GM04503 (cell line): ENCODE measurements at regions not wholly inside any gene's neighbourhood (a gene's known extent, or its start where the extent isn't known, plus 50 kb on each side); places are given as distances from the start of the nearest gene placed in this dataset.
"Not testable (repeated sequence)": the region's sequence is repeated elsewhere in the genome, so short reads cannot be mapped to it uniquely, and the experiment has no call there.

ENCODE experiments used
- DNase-seq: peaks from one replicate; pipeline ENCODE4 v3.0.0-alpha.2; 2012; ENCODE audit warnings: low read depth

DNA sequence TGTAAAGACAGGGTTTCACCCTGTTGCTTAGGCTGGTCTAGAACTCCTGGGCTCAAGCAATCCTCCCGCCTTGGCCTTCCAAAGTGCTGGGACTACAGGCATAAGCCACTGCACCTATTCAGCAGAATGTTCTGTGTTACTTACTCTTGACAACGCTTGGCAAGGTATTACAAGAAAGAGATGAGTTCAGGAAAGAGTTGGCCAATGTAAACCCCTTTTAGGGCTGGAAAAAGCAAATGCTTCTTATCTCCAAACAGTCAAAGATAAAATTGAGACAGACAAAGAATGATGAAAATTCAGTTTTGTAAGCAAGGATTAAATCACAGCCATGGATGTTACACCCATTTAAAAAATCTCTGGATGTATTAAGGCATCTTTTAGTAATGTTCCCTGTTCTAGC is 114.0 kb upstream of the PODXL start:
- no peak for DNase-seq

- no peak for DNase-seq
Measured at GRCh38 chr7:131667699-131668098, 111.3 kb upstream of the PODXL start.

GRCh38 chr7:131665021-131665420 is 108.6 kb upstream of the PODXL start:
- DNase-seq, result no peak

DNA sequence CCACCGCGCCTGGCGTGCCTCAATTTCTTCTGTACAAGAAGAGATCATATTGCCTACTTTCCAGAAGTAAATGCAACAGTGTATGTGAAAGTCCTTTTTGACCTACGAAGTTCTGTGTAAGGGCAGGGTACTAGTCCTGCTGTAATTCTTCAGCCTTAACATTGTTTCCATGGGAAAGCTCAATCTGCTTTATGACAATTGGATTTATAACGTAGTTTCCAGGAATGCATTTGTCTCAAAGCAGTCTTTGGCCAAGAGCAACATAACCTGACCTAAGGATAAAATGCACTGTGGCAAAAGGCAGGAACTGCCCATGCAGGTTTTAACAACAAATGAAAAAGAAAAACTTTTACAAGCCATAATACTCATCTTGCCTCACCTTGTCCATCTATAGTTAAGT is 108.1 kb upstream of the PODXL start:
- DNase-seq, result no peak

GRCh38 chr7:131662301-131662873 is 106.0 kb upstream of the PODXL start:
- DNase-seq, result not testable (repeated sequence)

GRCh38 chr7:131657881-131658280 is 101.5 kb upstream of the PODXL start:
- no peak for DNase-seq

GRCh38 chr7:131656980-131657723 is 100.7 kb upstream of the PODXL start:
- no peak for DNase-seq

- no peak for DNase-seq
Measured at GRCh38 chr7:131655866-131656265, 99.4 kb upstream of the PODXL start.

- DNase-seq, result no peak
Measured at GRCh38 chr7:131655447-131655846, 99.0 kb upstream of the PODXL start.

GRCh38 chr7:131654668-131655326 is 98.4 kb upstream of the PODXL start:
- no peak for DNase-seq

- no peak for DNase-seq
Measured at GRCh38 chr7:131654249-131654558, 97.8 kb upstream of the PODXL start.

DNA sequence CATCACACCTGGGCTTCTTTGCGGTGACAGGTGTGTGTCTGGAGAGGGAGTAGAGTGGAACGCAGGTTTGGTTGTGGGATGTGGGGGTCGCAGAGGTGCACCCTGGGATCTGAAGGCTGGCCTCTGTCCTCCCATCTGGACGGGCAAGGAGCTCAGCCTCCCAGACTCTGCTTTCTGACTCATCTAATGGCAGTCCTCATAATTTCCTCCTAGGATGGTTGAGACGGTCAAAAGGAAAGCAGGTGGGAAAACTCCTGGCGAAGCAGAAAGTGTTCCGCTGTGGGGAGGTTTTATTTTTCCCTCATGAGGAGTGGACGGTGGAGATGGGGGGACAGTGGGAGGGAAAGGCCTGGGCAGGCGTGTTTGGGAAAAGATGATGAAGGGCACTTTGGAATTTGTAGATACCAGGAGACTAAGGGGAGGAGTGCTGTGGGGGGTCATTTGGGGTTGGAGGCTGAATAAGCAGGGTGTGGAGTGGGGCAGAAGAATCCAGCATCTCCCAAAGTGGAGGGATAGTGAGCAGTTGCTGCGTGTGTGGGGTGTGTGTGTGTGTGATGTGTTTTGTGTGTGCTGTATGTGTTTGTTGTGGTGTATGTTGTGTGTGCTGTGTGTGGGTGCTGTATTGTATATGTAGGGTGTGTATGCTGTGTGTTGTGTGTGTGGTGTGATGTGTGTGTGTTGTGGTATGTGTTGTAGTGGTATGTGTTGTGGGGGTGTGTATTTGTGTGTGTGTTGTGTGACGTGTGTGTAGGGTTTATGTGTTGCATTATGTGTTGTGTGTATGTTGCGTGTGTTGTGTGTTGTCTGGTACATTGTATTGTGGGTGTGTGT is 97.2 kb upstream of the PODXL start:
- no peak for DNase-seq

GRCh38 chr7:131652934-131653333 is 96.5 kb upstream of the PODXL start:
- no peak for DNase-seq

DNA sequence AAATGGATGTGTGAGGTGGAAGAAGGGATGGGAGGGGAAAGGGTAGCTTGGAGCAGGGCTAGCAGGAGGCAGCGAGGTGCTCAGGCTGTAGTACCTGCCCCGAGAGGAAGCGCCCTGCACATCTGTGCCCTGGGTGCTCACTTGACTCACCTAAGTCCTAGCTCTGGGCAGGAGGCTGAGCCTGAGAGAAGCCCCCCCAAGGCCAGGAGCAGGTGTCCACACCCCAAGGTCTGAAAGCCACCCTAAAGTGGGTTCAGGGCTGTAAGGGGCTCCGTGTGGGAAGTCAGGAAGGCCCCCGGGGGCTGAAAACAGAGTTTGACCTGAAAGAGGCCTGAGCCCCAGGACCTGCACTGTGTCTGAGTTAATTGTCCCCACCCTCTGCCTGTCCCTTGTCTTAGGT is 95.8 kb upstream of the PODXL start:
- no peak for DNase-seq

GRCh38 chr7:131649879-131650278 is 93.5 kb upstream of the PODXL start:
- no peak for DNase-seq

GRCh38 chr7:131649003-131649541 is 92.6 kb upstream of the PODXL start:
- DNase-seq, result no peak

DNA sequence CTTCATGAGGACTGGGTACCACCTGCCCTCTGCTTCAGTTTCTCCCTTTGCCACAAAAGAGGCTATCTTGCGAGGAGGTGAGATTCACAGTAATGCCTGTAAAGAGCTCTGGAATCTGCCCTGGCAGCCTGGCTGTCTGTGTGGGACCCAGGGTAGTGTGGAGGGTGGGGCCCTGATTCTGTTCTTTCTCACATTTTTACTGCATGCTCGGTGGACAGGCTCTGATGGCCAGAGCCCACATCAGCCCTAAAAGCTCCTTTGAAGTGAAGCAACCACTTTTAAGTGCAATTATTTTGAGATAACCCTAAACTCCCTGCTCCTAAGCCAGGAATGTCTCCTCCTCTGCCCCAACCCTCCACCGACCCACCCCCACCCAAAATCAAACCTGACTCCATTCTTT is 92.1 kb upstream of the PODXL start:
- DNase-seq, result no peak

GRCh38 chr7:131646203-131646602 is 89.8 kb upstream of the PODXL start:
- DNase-seq, result no peak

DNA sequence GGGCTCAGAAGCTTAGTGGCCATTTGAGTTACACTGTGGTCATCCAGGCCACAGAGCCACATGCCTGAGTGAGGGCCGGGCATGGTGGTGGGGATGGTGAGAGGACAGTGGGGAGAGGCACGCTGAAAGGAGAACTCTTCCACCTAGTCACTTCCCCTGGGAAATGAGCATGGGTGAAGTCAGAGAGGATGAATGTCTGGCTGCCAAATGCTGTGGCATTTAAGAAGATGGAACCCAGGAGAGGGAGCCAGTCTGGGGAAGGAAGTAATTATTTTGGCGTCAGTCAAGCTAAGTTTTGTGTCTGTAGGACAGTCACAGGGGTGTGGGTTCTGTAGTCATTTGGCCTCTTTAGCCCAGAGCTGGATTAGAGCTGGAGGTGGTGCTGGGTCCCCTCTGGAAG is 86.0 kb upstream of the PODXL start:
- DNase-seq, result peak; percentile 62

DNA sequence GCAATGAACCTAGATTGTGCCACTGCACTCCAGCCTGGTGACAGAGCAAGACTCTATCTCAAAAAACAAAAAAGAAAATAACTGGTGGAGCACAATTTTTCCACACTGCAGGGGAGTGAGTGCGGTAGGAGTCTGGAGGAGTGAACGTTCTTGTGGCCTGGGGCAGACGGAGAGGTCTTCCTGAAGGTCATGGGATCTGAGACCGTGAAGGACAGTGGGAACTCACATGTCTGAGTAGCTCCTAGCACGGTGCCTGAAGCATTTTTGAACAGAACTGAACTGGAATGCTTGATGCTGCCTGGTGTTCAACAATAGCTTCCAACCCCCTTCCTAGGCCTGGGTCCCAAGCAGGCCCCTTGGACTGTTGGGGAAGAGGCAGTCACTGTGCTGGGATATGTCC is 84.3 kb upstream of the PODXL start:
- DNase-seq, result no peak

DNA sequence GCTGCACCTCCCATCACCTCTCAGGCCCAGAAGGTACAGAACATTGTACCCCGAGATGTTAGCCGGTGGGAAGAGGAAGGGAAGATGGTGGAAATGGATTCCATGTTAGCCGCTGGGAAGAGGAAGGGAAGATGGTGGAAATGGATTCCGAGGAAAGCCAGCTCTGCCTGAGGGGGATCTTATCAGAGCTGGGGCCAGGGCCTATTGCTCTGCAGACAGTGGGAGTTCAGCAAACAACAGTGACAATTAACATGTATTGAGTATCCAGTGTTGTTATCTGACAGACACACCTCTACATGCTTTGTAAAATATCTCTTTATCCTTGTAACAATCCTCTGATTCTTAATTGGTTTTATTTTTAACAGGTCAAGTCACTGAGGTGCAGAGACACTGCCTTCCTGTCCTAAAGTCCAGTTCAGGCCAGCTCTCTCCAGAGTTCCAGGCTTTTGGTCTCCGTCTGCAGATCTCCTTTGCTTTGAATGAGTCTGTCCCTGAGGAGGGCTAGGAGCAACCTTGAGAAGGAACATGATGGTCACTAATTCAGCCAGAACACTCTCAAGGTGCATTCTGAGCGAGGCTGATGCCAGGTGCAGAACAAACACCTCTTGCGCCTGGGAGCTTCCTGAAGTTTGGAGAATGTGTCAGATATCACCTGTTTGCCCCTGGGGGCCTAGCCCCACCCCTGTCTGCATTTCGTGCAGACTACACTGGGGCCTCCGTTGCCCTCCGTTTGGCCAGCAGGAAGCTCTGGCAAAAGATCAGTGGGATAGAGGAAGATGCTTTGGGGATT is 82.4 kb upstream of the PODXL start:
- no peak for DNase-seq

- DNase-seq, result no peak
Measured at GRCh38 chr7:131637859-131638258, 81.4 kb upstream of the PODXL start.
